ENCODE measurements at regions not wholly inside any gene's neighbourhood (a gene's known extent, or its start where the extent isn't known, plus 50 kb on each side); places are given as distances from the start of the nearest gene placed in this dataset.

DNA sequence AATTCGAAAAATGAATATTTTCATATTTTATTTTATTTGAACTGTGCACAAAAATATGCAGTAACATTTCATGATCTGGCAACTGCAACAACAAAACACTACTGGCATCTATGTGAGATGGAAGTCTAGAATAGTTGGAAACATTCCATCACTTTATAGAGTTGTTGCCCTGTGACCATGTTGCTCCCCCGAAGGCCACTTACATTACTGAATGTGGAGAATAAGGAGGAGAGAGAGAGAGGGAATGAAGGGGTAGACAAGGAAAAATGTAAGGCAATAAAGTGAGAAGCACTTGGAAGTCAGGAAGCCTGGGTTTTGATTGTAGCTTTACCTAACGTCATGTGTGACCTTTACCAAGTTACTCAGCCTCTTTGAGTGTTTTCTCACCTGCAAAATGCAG lies 437.2 kb upstream of the EDIL3 start:
- no peak for TF ChIP-seq CTCF (IDR thresholded peaks at IDR 0.05; ENCODE audit: low read depth, low read length, missing control alignments)
- DNase-seq (ENCODE audit: low read depth) = no peak
- H3K4me3 ChIP-seq (ENCODE audit: low read depth, low read length) = no peak overlapping the region

DNA sequence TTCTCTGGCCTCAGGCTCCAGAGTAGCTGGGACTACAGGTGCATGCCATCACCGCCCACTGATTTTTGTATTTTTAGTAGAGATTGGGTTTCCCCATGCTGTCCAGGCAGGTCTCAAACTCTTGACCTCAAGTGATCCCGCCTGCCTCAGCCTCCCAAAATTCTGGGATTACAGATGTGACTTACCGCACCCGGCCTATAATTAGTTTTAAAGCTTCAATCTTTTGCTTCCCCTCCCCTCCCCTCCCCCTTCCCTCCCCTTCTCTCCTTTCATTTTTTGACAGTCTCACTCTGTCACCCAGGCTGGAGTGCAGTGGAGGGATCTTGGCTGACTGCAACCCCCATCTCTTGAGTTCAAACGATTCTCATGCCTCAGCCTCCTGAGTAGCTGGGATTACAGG lies 433.3 kb upstream of the EDIL3 start:
- no peak for TF ChIP-seq CTCF (IDR thresholded peaks at IDR 0.05; ENCODE audit: low read depth, low read length, missing control alignments)
- H3K4me3 ChIP-seq (ENCODE audit: low read depth, low read length) = no peak overlapping the region
- no peak for DNase-seq (ENCODE audit: low read depth)

DNA sequence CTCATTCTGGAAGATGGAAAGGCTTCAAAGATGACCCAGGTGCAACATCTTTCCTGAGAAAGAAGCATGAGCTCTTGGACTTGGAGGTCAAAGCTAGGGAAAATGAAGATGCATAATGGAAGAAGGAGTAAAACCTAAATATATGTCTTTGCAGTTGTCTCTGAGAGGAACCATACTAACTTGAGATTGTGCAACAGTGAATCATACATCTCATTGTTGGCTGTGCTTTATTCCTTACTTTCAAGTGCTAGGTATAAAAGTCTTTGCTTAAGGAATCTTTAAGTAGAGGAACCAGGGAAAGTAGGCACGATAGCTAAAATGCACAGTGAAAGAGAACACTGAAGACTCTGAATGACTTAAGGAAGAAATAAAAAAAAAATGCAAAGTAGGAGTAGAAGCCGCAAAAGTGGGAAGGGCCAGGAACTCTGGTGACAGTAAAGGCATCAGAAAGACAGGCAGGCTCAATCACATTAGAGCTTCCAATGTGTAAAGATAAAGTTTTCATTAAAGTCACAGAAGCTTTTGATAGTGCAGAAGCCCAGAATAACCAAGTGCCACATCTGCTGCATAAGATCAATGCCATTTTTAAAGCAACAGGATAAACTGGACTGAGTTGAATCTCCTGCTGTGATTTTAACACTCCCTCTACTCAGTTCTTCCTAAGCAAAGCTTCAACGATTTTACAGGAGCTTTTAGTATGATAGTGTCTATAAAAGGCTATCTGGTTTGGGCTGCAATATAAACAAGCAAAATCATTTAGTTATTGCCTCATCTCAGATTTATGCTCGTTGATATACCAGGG lies 432.3 kb upstream of the EDIL3 start:
- no peak overlapping the region for H3K4me3 ChIP-seq (ENCODE audit: low read depth, low read length)
- TF ChIP-seq CTCF (IDR thresholded peaks at IDR 0.05; ENCODE audit: low read depth, low read length, missing control alignments) = no peak
- no peak for DNase-seq (ENCODE audit: low read depth)

- H3K4me3 ChIP-seq (ENCODE audit: low read depth, low read length) = no peak overlapping the region
- no peak for TF ChIP-seq CTCF (IDR thresholded peaks at IDR 0.05; ENCODE audit: low read depth, low read length, missing control alignments)
- no peak for DNase-seq (ENCODE audit: low read depth)
These were observed 431.5 kb upstream of the EDIL3 start for GRCh38 chr5:84816160-84816559.

DNA sequence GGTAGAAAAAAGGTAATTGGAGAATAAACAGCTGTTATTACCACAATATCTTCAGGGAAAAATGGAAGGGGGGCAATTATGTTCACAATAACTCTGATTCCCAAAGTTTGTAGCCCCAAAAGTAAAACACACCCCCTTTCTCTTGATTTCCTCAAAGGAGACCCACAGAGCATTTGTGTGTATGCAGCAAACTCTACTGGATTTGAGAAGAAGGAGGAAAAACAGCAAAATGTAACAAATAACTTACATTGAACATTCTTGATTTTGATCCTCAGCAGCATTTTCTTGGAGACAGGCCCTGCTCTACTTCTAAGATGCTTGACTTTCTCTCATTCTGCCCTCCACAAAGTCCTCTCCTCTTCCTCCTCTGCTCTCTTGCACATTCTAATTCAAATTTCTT lies 420.8 kb upstream of the EDIL3 start:
- no peak overlapping the region for H3K4me3 ChIP-seq (ENCODE audit: low read depth, low read length)
- no peak for DNase-seq (ENCODE audit: low read depth)
- no peak for TF ChIP-seq CTCF (IDR thresholded peaks at IDR 0.05; ENCODE audit: low read depth, low read length, missing control alignments)

DNA sequence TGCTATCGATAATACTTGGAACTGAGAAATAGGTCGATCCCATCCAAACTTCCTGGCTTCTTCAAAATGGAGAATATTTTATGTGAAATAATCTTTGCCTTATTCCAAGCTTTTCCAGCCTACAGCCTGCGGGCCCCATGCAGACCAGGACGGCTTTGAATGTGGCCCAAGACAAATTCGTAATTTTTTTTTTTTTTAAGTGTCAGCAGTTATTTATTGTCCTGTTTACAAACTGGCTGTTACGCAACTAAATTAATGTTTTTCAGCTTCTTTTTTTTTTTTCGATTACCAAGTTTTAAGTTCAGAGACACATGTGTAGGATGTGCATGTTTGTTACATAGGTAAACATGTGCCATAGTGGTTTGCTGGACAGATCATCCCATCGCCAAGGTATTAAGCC lies 411.7 kb upstream of the EDIL3 start:
- no peak overlapping the region for H3K4me3 ChIP-seq (ENCODE audit: low read depth, low read length)
- no peak for DNase-seq (ENCODE audit: low read depth)
- no peak for TF ChIP-seq CTCF (IDR thresholded peaks at IDR 0.05; ENCODE audit: low read depth, low read length, missing control alignments)

- no peak for DNase-seq (ENCODE audit: low read depth)
- TF ChIP-seq CTCF (IDR thresholded peaks at IDR 0.05; ENCODE audit: low read depth, low read length, missing control alignments) = no peak
- no peak overlapping the region for H3K4me3 ChIP-seq (ENCODE audit: low read depth, low read length)
These were observed 409.9 kb upstream of the EDIL3 start for GRCh38 chr5:84794486-84795035.

Measured in GM12864 (cell line).